NCI-H2196 (cell line): ENCODE measurements at regions not wholly inside any gene's neighbourhood (a gene's known extent, or its start where the extent isn't known, plus 50 kb on each side); places are given as distances from the start of the nearest gene placed in this dataset.
"Not testable (repeated sequence)": the region's sequence is repeated elsewhere in the genome, so short reads cannot be mapped to it uniquely, and the experiment has no call there.

Experiments
- DNase-seq: peaks from one replicate; lab custom pipeline; 2025; ENCODE audit not compliant: unreplicated experiment; lab: John Stamatoyannopoulos, UW

DNA sequence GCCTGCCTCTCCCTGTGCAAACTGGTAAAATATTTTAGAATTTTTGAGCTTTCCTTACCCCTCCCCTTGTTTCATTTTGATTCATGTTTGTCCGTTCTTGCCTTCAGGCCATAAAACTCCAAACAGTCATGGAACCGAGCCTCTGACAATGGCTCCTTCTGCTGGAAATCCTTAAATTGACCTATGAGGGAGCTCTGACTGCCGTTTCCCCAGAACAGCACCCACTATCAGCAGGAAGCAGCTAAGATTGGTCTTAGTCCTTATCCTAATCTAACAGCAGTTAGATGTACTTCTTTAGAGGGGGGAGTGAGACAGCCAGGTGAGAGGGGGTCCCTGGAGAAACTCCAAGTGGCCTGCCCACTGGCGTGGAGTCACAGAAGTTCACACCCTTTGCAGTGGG lies 106.7 kb downstream of the FAM174A start:
- no peak for DNase-seq

DNA sequence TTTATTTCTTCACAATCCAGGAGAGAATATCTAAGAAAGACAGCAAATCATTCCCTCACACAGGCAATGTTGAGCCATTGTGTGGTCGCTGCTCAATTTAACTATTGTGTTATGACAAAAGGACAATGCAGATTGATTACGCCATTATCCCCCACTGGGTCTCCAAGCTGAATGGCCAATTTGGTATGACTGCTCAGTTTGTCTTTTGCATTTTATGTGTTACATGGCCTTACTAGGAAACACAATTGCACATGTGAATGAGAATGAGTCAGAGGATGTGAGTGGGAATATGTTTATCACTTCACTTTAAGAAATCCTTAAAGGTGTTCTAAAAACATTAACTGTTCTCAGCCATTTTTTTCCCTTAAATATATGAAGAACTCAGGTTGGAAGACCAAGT lies 108.3 kb downstream of the FAM174A start:
- DNase-seq = no peak

DNA sequence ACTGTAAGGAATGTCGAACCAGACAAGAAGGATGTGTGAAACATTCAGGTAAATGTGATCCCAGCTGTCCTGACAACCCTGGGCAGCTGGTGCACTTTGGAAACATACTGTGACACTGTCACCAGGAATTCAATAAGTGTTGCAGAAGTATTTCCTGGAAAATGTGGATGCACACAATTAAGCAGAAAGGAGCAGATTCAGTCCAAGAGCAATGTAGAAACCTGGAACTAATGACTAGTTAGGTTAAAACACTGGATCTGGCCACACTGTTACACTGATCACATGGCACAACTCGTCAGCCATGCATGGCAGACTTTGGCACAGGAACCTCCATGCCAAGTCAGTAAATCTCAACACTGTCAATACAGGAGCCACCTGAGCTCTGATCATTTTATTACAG lies 109.0 kb downstream of the FAM174A start:
- peak; percentile 17 for DNase-seq

DNA sequence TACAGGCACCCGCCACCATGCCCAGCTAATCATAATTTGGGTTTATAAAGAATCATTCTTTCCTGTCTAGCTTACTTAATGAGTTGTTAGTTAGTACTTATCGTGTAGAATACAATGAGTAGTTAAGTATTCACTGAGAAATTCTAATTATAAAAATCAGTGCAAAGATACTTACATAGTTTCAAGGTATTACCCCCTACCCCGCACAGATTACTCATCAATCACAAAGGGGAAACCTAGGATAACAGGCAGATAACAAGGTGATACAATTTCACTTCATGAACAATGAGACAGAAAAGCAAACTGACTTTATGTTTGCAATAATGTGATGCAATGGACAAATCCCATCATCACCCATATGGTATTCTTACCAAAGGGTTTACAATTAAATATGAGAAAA lies 109.6 kb downstream of the FAM174A start:
- DNase-seq = no peak

DNA sequence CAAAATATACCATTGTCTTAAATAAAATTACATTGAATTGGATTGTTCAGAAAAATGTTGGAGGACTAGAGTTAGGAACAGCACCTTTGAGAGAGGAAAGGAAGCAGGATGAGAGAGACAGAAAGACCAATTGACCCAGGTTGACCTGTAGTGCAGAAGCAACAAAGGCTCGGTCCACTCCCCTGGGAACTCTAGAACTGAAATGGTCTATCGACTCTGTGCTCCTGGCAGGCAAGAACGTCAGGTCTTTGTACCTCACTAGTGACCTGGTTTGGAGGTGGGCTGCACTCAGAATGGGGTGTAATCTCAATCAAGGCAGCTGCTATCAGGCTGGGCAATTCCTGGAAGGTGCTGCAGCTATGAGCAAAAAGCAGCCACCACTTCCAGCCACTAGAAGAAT lies 110.8 kb downstream of the FAM174A start:
- no peak for DNase-seq

DNA sequence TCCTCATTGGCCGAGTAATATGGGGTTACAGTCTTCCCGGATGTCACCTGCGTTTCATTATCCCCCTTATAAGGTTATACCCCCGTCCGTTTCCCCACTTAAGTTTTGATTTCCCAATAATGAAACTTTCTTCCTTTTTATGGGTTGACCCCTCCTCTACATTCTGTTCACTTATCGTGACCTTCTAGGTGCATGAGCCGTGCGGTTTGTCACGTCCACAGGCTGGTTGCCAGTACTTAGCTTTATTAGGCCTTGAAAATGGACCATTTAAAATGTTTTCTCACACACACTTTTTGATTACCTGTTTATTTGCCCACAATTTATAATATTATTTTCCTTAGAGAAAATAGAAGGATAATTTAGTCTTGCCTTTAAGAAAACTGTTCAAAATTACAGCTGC lies 111.5 kb downstream of the FAM174A start:
- DNase-seq = no peak

DNA sequence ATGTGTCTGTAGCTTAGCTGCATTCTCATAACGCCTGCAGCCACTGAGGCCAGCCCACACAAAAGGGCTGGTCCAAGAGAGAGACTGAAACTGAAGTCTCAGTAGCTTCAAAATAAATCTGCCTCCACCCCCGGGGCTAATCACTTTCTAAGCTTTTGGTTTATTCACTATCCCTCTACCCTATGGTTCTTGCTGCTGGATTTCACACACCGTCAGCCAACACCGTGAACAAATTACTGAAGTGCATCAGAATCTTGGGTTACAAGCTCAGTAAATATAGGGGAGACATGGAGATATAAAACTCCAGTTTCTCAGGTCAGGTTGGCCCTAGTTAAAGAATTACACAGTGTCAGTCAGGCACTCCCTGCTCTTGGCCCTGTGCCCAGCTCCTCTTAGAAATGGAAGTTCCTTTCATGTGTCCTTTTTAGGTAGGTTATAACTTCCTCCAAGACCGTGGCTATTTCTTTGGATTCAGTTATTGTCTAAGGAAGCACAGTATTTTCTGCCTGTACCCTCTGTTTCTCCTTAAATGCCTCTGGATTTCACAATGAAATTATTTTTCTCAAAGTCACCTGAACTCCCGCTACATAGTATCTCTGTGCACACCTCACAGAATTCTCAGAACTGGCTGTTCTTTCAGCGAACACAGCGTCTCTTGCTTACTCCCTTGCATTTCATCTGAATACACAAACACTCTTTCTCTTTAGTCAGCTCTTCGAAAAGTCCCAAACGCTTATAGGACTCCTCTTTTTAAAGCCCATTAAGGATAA lies 112.5 kb downstream of the FAM174A start:
- DNase-seq = peak; percentile 58

DNA sequence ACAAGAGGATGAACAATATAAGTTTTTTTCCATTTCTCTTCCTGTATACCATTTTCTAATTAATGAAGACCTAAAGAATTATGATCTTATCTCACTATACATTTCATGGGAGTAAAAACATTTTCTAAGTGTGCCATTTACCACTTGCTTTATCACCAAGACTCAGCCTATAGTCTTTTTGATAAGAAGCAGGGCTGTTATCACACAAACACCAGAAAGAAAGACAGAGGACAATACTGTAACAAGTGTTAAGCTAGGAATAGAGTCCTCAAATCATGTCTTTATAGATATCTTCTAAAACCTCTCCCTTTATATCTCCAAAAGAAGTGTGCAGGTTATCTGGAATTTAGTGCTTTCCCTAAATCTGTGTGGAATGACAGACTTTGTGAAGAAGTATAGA lies 119.7 kb downstream of the FAM174A start:
- DNase-seq = no peak

DNA sequence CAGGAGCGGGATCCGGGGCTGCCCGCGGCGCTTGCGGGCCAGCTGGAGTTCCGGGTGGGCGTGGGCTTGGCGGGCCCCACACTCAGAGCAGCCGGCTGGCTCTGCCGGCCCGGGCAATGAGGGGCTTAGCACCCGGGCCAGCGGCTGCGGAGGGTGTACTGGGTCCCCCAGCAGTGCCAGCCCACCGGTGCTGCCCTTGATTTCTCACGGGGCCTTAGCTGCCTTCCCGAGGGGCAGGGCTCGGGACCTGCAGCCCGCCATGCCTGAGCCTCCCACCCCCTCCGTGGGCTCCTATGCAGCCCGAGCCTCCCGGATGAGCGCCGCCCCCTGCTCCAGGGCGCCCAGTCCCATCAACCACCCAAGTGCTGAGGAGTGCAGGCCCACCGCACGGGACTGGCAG lies 121.6 kb downstream of the FAM174A start:
- not testable (repeated sequence) for DNase-seq

DNA sequence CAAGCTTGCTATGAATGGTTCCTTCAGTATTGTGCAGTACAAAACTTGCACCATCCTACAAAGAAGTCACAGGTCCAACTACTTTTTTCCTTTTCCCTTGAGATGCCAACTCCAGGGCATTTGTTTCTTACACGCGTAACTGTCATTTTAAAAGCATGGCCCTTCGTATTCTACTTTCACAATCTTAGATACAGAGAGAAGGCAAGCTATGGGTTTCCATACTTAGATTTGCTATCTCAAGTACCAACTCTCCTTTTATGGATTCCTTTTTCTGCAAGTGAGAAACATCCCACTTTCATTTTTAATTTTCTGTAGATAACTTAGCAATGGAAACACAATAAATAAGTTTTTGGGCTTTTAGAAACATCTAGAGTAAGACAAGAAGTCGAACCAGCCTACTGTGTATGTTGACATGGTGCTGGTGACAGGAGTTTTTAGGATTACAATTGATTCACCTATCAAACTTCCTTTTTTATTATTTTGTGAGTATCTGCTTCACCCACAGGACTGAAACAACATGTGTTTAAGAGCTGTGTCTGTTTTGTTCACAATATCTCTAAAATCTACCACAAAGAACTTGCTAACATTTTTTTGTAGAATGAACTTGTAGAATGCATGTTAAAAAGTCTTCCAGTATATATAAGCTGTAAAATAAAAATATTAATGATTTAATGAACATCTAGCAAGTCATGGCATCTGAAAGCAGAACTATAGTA lies 124.1 kb downstream of the FAM174A start:
- no peak for DNase-seq

DNA sequence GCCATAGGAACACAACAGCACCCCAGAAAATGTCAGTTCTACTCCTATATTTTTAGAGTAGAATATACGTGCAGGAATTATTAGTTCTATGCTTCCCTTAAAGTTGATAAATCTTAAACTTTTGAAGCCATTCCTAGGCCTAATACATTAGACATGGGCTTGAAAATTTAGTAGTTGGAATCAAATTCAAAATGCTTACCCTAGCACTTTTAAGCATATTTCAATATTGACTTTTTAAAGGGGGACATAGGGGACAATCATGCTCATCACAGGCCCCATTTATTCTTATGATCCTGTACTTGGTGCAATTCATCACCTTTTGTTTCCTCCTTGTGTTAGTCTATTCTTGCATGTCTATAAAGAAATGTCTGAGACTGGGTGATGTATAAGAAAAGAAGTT lies 129.0 kb downstream of the FAM174A start:
- no peak for DNase-seq

DNA sequence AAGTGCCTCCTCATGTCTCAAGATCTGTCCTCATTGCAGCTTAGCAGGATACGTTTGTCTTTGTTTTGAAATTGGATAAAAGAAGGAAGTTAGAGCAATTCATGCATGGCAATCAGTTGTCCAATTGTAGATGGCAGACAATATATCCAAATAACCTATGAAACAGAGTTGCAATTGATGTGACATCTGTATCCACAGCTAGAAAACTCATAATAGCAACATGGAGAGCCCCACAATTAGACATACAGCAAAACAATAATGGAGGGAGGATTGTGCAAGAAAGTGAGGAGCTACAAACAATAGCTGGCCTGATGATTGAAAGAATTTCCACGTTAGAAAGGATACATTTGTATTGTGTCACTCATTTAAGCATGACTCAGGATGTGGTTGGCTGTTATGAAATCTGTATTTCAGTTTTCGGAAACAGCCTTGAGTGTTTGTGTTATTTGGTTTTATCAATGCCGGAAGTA lies 132.0 kb downstream of the FAM174A start:
- DNase-seq = no peak

DNA sequence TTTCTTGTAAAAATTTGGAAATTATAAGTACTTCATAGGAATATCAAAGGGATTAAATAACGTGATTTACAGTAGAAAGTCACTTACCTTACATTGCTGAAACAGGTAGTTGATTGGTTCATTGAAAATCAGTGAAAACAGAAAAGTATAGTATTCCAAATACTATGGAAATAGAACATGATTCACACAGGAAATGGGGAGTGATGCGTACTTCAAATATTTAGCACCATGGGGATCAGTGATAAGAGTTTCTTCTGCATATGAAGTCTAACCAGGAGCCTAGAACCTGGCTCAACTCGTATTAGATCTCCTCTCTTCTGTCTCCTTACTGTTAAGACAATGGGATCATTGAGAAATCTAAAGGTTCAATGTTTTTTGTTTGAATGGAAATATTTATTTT lies 133.3 kb downstream of the FAM174A start:
- no peak for DNase-seq

DNA sequence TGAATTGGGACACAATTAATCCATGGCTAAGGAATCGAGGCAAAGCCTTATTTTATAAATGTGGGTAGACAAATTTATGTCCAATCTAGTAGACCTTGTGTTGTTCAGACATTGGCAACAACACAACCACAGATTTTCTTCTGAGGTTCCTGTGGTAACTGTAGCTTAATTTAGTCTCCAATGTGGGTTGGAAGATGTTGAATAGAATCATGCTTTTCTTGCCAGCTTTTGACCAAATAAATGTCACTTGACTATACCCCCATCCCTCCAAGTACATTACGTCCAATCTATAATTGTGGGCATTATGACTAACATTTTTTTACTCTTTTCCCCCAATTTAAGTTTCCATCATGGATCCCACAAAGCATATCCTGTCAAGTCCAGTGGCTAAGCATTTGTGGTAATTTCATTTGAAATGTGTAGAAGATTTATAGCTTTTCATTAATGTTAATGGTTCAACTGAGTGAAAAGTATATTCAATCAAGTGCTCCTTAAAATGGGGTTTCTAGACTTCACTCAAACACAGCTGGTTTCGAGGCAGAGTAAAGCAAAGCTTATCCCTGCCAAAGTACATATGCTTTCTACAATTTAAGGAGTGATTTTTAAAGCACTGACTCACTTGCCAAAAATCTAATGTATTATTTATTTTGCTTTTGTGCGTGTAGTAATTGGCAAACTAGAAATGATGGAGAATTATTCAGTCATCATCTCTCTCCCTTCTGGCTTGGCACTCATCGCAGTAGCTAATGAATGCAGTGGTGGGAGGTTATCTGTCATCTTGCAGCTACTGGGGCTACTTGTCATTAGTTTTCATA lies 141.8 kb downstream of the FAM174A start:
- DNase-seq = peak; percentile 57

DNA sequence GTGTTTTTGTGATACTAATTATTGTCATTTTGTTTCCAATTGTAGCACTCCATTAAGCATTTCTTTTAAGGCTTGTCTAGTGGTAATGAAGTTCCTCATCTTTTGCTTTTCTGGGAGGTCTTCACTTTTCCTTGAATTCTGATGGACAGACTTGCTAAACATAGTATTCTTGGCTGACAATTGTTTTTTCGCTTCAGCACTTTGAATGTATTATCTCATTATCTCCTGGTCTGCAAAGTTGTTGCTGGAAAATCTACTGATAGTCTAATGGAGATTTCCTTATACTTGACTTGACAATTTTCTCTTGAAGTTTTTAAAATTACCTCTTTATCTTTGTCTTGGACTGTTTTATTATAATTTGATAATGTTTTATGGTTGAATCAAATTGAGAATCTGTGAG lies 147.5 kb downstream of the FAM174A start:
- no peak for DNase-seq

DNA sequence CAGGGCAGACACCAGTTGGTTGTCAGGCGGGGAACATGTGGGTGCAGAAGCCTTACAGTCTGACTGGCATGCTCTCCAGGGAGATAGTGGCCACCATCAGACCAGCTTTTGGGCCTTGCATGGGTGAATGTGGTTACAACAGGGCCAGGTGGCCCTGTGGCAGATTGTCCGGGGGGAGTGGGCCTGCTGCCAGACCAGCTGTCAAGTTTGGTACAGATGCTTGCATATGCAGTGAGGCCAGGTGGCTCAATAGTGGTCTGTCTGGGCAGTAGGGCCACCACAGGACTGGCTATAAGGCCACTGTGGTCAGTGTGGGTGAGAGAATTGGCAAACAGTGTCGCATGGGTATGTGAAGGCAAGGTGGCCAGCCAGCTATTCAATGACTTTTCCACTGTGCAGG lies 148.7 kb downstream of the FAM174A start:
- DNase-seq = no peak

DNA sequence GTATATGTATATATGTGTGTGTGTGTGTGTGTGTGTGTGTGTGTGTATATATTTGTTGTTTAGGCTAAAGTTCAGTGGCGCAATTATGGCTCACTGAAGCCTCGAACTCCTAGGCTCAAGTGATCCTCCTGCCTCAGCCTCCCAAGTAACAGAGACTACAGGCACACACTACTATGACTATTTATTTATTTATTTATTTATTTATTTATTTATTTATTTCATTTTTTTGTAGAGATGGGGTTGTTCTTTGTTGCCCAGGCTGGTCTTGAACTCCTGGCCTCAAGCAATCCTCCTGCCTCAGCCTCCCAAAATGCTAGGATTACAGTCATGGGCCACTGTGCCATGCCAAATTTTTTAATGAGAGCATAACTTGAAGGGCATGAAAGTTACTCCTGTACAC lies 149.9 kb downstream of the FAM174A start:
- not testable (repeated sequence) for DNase-seq

DNA sequence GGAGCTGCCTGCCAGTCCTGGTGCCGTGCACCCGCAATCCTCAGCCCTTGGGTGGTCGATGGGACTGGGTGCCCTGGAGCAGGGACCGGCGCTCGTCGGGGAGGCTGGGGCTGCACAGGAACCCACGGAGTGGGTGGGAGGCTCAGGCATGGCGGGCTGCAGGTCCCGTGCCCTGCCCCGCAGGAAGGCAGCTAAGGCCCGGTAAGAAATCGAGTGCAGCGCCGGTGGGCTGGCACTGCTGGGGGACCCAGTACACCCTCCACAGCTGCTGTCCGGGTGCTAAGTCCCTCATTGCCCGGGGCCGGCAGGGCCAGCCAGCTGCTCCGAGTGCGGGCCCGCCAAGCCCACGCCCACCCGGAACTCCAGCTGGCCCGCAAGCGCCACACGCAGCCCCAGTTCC lies 153.7 kb downstream of the FAM174A start:
- DNase-seq = not testable (repeated sequence)

DNA sequence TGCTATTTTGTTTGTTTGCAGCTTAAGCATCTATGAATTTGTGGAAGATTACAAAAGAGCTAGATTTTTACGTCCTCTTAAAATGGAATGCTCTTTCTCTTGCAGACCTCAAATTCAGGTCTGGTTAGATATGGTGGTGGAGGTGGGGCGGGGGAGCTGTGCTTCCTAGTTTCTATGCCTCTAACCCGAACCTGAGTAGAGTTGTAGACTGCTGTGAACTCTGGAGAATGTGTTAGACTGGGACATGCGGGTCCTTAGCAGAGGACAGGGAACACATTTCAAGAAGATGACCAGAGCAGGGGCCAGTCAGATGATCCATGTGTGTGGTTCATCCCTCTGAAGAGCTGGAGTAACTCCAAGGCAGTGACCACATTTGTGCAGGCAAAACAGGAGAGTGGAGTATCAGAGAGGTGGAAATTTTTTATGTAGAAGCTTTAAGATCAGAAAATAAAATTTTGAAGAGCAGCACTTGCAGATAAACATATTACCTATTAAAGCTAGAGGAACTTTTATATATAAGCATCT lies 154.9 kb downstream of the FAM174A start:
- DNase-seq = no peak

DNA sequence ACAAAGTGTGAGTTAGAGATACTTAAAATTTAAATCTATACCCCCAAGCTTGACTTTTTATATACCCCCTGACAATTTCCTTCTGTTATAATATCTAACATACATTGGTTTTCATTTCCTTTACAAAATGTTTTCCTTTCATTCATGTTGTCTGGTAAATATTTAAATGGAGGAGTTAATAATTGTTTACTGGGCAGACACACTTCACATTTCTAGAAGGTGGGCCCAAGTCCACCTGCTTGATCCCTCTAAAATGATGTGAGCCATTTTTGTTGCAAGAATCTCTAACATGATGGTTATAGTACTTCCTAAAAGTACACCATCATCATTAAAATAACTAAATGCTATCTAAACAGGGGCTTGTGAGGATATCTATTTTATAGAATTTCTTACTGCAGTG lies 155.9 kb downstream of the FAM174A start:
- no peak for DNase-seq

DNA sequence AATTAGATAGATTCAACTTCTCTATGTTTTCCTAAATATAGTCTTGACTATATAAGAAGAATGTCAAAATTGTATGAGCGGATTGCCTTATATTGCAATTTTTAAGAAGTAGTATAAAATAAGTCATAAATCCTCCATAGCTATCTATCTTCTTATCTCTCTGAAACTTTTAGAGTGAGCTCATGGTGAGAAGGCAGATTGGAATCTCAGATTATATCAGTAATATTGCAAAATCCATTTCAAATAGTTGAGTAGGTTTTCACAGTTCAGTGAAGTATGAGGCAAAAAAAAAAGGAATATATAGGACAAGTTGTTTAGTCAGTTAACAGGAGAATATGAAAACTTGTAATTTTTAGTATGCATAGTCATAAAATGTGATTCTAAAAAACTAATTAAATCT lies 156.4 kb downstream of the FAM174A start:
- no peak for DNase-seq
